GM12878 (cell line): ENCODE measurements at regions not wholly inside any gene's neighbourhood (a gene's known extent, or its start where the extent isn't known, plus 50 kb on each side); places are given as distances from the start of the nearest gene placed in this dataset.
A peak's percentile ranks its signal among the peaks of the same experiment; 100 is the strongest.

Experiments used
- ATAC-seq: fragments of 200-7000 bp; cut with Tn5 transposase; 3 replicates; pipeline ENCODE4 v1.9.1; 2020; ENCODE audit warnings: mild to moderate bottlenecking, moderate library complexity
- BruUV-seq: library from RNA; stranded (reverse); fragments of 400-500 nt; replicated peaks from 2 replicates; lab custom pipeline; 2021; lab: Mats Ljungman, UMichigan
- CTCF ChIA-PET: fragments of 300-600 bp; sonication (Branson Sonifier 250); formaldehyde crosslinking; extraction: SDS; loops from one replicate; lab custom pipeline; 2021; ENCODE audit warnings: inconsistent platforms; lab: Yijun Ruan, JAX
- POLR2A ChIA-PET: fragments of 350-600 bp; formaldehyde crosslinking; extraction: SDS; loops from one replicate; lab custom pipeline; 2021; ENCODE audit warnings: inconsistent platforms; lab: Charles Lee
- RAD21 ChIA-PET: fragments of 300-600 bp; sonication (Branson Sonifier 250); formaldehyde crosslinking; loops from one replicate; lab custom pipeline; 2023; ENCODE audit warnings: antibody characterized with exemption; ENCODE audit not compliant: unreplicated experiment; lab: Charles Lee
- SMC1A ChIA-PET: fragments of 300-600 bp; sonication (Branson Sonifier 250); formaldehyde crosslinking; loops from one replicate; lab custom pipeline; 2023; ENCODE audit not compliant: unreplicated experiment, uncharacterized antibody; lab: Charles Lee
- DNase-seq: peaks from one replicate; pipeline ENCODE4 v3.0.0-alpha.2; 2011; ENCODE audit warnings: low read depth, low spot score
- FAIRE-seq: peaks from 3 replicates; lab custom pipeline; 2011; peaks lifted over from hg19 to GRCh38; lab: Jason Lieb, UNC
- H2AFZ ChIP-seq: 2 replicates; pipeline ENCODE4 v1.6.0; 2011; ENCODE audit warnings: low read depth, low read length, control low read depth; ENCODE audit not compliant: control insufficient read depth
- H3K27ac ChIP-seq: 2 replicates; pipeline ENCODE4 v1.5.1; 2011; ENCODE audit warnings: control low read depth; ENCODE audit not compliant: control insufficient read depth, insufficient read depth
- H3K27me3 ChIP-seq, 2 experiments: replicated peaks in 1 of 2; 2 replicates each; pipeline versions ENCODE4 v1.6.0 to v1.6.1; 2011; ENCODE audit warnings: low read length in 1 of 2; ENCODE audit not compliant: control insufficient read depth in 2 of 2, insufficient read depth in 2 of 2
- H3K36me3 ChIP-seq, 2 experiments: 2 replicates each; pipeline ENCODE4 v1.5.1; 2011; ENCODE audit warnings: low read length in 1 of 2; ENCODE audit not compliant: control insufficient read depth in 2 of 2, insufficient read depth in 2 of 2
- H3K4me1 ChIP-seq: 2 replicates; pipeline ENCODE4 v1.6.1; 2011; ENCODE audit warnings: mild to moderate bottlenecking, low read length, moderate library complexity, mixed read lengths; ENCODE audit not compliant: control insufficient read depth, insufficient read depth
- H3K4me2 ChIP-seq: 2 replicates; pipeline ENCODE4 v1.6.0; 2011; ENCODE audit warnings: control low read depth; ENCODE audit not compliant: control insufficient read depth, insufficient read depth
- H3K4me3 ChIP-seq: fragments of 200-600 bp; sonication (generic); 2 replicates; pipeline ENCODE4 v1.5.1; 2016
- H3K79me2 ChIP-seq: 2 replicates; pipeline ENCODE4 v1.6.0; 2011; ENCODE audit warnings: low read length; ENCODE audit not compliant: control insufficient read depth, insufficient read depth
- H3K9ac ChIP-seq: 2 replicates; pipeline ENCODE4 v1.8.0; 2011; ENCODE audit warnings: low read length, control low read depth, mixed read lengths; ENCODE audit not compliant: control insufficient read depth, insufficient read depth
- H3K9me3 ChIP-seq: replicated peaks from 3 replicates; pipeline ENCODE4 v1.5.1; 2011; ENCODE audit warnings: mild to moderate bottlenecking, low read length; ENCODE audit not compliant: control insufficient read depth, insufficient read depth
- H4K20me1 ChIP-seq: 2 replicates; pipeline ENCODE4 v1.6.0; 2011; ENCODE audit not compliant: control insufficient read depth, insufficient read depth
- HDGF ChIP-seq: fragments of 450-650 bp; IDR thresholded peaks from 2 replicates; pipeline ENCODE4 v1.6.1; 2016; ENCODE audit warnings: antibody characterized with exemption
- IRF4 ChIP-seq: IDR thresholded peaks from 2 replicates; pipeline ENCODE4 v1.6.1; 2011; ENCODE audit warnings: low read depth, low read length
- NFXL1 ChIP-seq: fragments of 450-650 bp; IDR thresholded peaks from 2 replicates; pipeline ENCODE4 v1.6.1; 2017; ENCODE audit warnings: antibody characterized with exemption, mild to moderate bottlenecking, borderline replicate concordance
- STAT3 ChIP-seq: IDR thresholded peaks from 2 replicates; pipeline ENCODE4 v1.6.1; 2011; ENCODE audit warnings: low read depth, low read length, improper control_type of control experiment
- ZNF24 ChIP-seq: fragments of 450-650 bp; IDR thresholded peaks from 2 replicates; pipeline ENCODE4 v1.6.1; 2017; ENCODE audit warnings: antibody characterized with exemption, mild to moderate bottlenecking
- WGBS: methylation state at CpG from one replicate; pipeline ENCODE4 v1.1.6; 2016; ENCODE audit warnings: low lambda C conversion rate; ENCODE audit not compliant: insufficient replicate concordance, insufficient coverage; ENCODE audit errors: missing lambda C conversion rate; 5-methylcytosine and 5-hydroxymethylcytosine counted together
- in situ Hi-C: fragments of 300-500 bp; cut with MboI; formaldehyde crosslinking; loops from 9 replicates; pipeline ENCODE4 v1.14.3; 2018; ENCODE audit warnings: mixed read lengths
- intact Hi-C: fragments of 100-400 bp; cut with micrococcal nuclease; formaldehyde crosslinking; loops from one replicate; pipeline ENCODE4 v1.14.2; 2022; ENCODE audit not compliant: unreplicated experiment
- TF ChIP-seq, protein P1 (sequence below): IDR thresholded peaks from 2 replicates; pipeline ENCODE4 v1.6.1; 2011; ENCODE audit warnings: low read depth, low read length, improper control_type of control experiment, borderline replicate concordance

- Histone ChIP-seq H3K36me3 (no peaks in the 10 kb centered on the region), H2AFZ (no peak overlapping the region), H3K4me1 (no peaks in the 10 kb centered on the region), H3K79me2 (no peaks in the 10 kb centered on the region), H3K9ac (no peak overlapping the region), H3K4me3 (no peak overlapping the region), H3K4me2 (no peak overlapping the region), H4K20me1 (no peaks in the 10 kb centered on the region), H3K27ac (no peak overlapping the region), H3K27me3 (no peaks in the 10 kb centered on the region), H3K9me3 (no peaks in the 10 kb centered on the region; the same call in 2 of the 3 replicates)
- TF ChIP-seq ZNF24, result no peak
- TF ChIP-seq, protein P1, sequence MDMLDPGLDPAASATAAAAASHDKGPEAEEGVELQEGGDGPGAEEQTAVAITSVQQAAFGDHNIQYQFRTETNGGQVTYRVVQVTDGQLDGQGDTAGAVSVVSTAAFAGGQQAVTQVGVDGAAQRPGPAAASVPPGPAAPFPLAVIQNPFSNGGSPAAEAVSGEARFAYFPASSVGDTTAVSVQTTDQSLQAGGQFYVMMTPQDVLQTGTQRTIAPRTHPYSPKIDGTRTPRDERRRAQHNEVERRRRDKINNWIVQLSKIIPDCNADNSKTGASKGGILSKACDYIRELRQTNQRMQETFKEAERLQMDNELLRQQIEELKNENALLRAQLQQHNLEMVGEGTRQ, result no peak
- no peak for TF ChIP-seq NFXL1
- TF ChIP-seq HDGF, result no peak
- no peak for ATAC-seq
- DNase-seq, result no peak
- CTCF ChIA-PET, result no interaction called here
- SMC1A ChIA-PET, result no interaction called here
- BruUV-seq, result no TSS peak
- RAD21 ChIA-PET, result no interaction called here
- POLR2A ChIA-PET, result no interaction called here
- no peak for FAIRE-seq
- in situ Hi-C loops (no loop called here), intact Hi-C loops (no loop called here)
Observed at GRCh38 chr1:68705466-68705865, 208.6 kb upstream of the DEPDC1 start.

DNA sequence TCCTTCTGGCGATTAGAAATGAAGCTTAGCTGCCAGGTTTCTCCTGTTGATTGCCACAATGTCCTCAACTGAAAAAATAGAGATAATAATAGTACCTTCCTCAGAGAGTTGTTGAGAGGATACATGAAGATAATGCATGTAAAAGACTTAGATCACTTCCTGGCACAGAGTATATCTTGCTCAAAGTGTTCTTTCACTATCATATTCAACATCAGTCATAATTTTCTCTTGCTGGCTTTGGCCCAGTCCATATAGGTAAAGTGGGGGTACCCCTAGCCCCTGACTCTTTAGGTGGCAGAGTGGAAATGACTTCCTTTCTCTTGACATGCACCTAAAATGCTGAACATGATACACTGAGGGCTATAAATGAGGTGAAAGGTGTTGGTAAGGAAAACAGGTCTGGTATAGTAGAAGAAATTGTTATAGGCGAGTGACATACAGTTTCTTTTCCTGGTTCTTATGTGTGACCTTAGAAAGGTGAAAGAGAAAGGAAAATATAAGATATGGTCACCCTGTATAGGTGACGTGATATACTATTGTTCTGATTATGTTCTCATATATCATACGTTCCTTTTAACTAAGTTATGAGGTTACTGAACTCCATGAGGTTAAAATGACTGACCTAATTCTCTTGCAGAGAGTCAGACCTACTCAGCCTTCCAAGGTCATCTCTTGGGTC is 209.9 kb upstream of the DEPDC1 start:
- no peaks in the 10 kb centered on the region for H3K79me2 ChIP-seq
- POLR2A ChIA-PET, result no interaction called here
- RAD21 ChIA-PET, result no interaction called here
- H3K27me3 ChIP-seq, result no peaks in the 10 kb centered on the region
- BruUV-seq, result no TSS peak
- intact Hi-C loops, result no loop called here
- no peaks in the 10 kb centered on the region; the same call in 2 of the 3 replicates for H3K9me3 ChIP-seq
- no peak for FAIRE-seq
- no peak for DNase-seq
- no peak overlapping the region for H2AFZ ChIP-seq
- no peaks in the 10 kb centered on the region for H3K36me3 ChIP-seq
- H3K4me1 ChIP-seq, result no peaks in the 10 kb centered on the region
- CTCF ChIA-PET, result no interaction called here
- SMC1A ChIA-PET, result no interaction called here
- WGBS, result 23% methylated on average over 4 of the region's 4 CpGs
- H3K4me2 ChIP-seq, result no peak overlapping the region
- in situ Hi-C loops, result no loop called here
- no peak for TF ChIP-seq IRF4
- TF ChIP-seq STAT3, result no peak
- no peak overlapping the region for H3K9ac ChIP-seq
- no peaks in the 10 kb centered on the region for H4K20me1 ChIP-seq
- H3K4me3 ChIP-seq, result no peak overlapping the region
- H3K27ac ChIP-seq, result no peak overlapping the region
- peak; percentile 52 for ATAC-seq
